ENCODE measurements at regions not wholly inside any gene's neighbourhood (a gene's known extent, or its start where the extent isn't known, plus 50 kb on each side); places are given as distances from the start of the nearest gene placed in this dataset.

GRCh38 chr6:54991761-54992330, 145.3 kb downstream of the FAM83B start:
- Histone ChIP-seq H3K9me3 (peaks cover 0 to 12% of the 10 kb centered on the region in 2 donors), H3K27me3 (no peaks in the 10 kb centered on the region), H3K4me1 (no peaks in the 10 kb centered on the region), H3K27ac (no peak overlapping the region), H3K36me3 (no peaks in the 10 kb centered on the region), H3K4me3 (no peak overlapping the region)
- ATAC-seq (no peak), DNase-seq (no peak)
- TF ChIP-seq CTCF (IDR thresholded peaks at IDR 0.05), result no peak
- intact Hi-C loops (cut with DNase I), result no loop called here

- H3K4me3 ChIP-seq, result no peak overlapping the region
- H3K36me3 ChIP-seq, result no peaks in the 10 kb centered on the region
- no peak for DNase-seq
- H3K9me3 ChIP-seq, result peaks cover 0 to 11% of the 10 kb centered on the region in 2 donors
- H3K27me3 ChIP-seq, result no peaks in the 10 kb centered on the region
- ATAC-seq, result no peak
- H3K4me1 ChIP-seq, result no peaks in the 10 kb centered on the region
- TF ChIP-seq CTCF (IDR thresholded peaks at IDR 0.05), result no peak
- intact Hi-C loops (cut with DNase I), result no loop called here
- H3K27ac ChIP-seq, result no peak overlapping the region
These were observed 146.2 kb downstream of the FAM83B start for GRCh38 chr6:54992789-54993188.

- peaks cover 0 to 11% of the 10 kb centered on the region in 2 donors for H3K9me3 ChIP-seq
- no peak overlapping the region for H3K4me3 ChIP-seq
- H3K4me1 ChIP-seq, result no peaks in the 10 kb centered on the region
- ATAC-seq (no peak), DNase-seq (no peak)
- no peak overlapping the region for H3K27ac ChIP-seq
- no peaks in the 10 kb centered on the region for H3K27me3 ChIP-seq
- no peak for TF ChIP-seq CTCF (IDR thresholded peaks at IDR 0.05)
- intact Hi-C loops (cut with DNase I), result no loop called here
- no peaks in the 10 kb centered on the region for H3K36me3 ChIP-seq
These were observed 146.7 kb downstream of the FAM83B start for GRCh38 chr6:54993294-54993693.

GRCh38 chr6:54993948-54994347, 147.4 kb downstream of the FAM83B start:
- H3K27me3 ChIP-seq, result no peaks in the 10 kb centered on the region
- intact Hi-C loops (cut with DNase I), result no loop called here
- H3K4me1 ChIP-seq, result no peaks in the 10 kb centered on the region
- H3K4me3 ChIP-seq, result no peak overlapping the region
- no peak overlapping the region for H3K27ac ChIP-seq
- DNase-seq (no peak), ATAC-seq (no peak)
- H3K36me3 ChIP-seq, result no peaks in the 10 kb centered on the region
- H3K9me3 ChIP-seq, result peaks cover 0 to 11% of the 10 kb centered on the region in 2 donors
- TF ChIP-seq CTCF (IDR thresholded peaks at IDR 0.05), result no peak

- H3K27ac ChIP-seq, result no peak overlapping the region
- no peak for TF ChIP-seq CTCF (IDR thresholded peaks at IDR 0.05)
- intact Hi-C loops (cut with DNase I), result no loop called here
- no peaks in the 10 kb centered on the region for H3K36me3 ChIP-seq
- DNase-seq (no peak), ATAC-seq (no peak)
- H3K27me3 ChIP-seq, result no peaks in the 10 kb centered on the region
- peaks cover 0 to 9% of the 10 kb centered on the region in 2 donors for H3K9me3 ChIP-seq
- no peak overlapping the region for H3K4me3 ChIP-seq
- H3K4me1 ChIP-seq, result no peaks in the 10 kb centered on the region
These were observed 152.0 kb downstream of the FAM83B start for GRCh38 chr6:54998576-54998975.

All from left lung (tissue), 4 donors.